SH-SY5Y (cell line): ENCODE measurements at regions not wholly inside any gene's neighbourhood (a gene's known extent, or its start where the extent isn't known, plus 50 kb on each side); places are given as distances from the start of the nearest gene placed in this dataset.

ENCODE experiments used
- GATA2 ChIP-seq: IDR thresholded peaks from 2 replicates; pipeline ENCODE4 v1.6.1; 2011; ENCODE audit warnings: mild to moderate bottlenecking, low read depth, low read length
- GATA3 ChIP-seq: IDR thresholded peaks from 2 replicates; pipeline ENCODE4 v1.6.1; 2011; ENCODE audit warnings: low read depth, mild to moderate bottlenecking, low read length, moderate library complexity

DNA sequence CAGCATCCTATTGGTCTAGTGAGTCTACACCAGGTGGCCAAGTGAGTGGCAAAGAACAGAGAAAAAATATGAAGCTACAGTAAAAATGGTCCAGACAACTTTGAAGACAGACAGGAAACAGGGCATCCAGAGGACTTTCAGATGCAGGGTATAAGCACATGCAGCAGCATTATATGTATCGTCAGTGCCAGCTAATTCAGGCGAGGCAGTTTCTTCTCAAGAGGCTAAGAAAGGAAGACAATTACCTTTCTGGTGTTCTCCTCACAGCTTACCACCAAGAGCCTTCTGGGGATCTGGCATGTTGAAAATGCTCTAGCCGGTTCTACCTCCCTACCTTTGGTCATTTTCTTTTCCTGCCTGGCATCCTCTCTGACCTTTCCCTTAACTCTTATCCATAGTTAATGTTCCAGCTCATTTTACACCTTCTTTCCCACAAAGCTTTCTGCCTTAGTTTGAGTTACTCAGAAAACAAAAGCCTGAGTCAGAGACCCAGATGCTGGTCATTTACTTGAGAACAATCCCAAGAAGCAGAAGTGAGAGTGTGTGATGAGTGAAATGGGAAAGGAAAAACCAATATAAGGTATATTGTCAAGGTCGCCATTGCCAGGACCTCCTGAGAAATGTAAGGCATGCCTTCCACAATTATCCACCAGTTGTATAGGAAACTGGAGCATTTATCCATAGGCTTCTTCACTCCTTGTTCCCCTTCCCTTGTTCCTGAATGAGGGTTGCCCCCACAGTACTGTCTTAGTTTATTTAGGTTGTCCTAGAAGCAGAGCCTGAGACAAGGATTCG, 444.1 kb downstream of the PLPP3 start:
- no peak for TF ChIP-seq GATA2
- no peak for TF ChIP-seq GATA3
